PC-3 (cell line): ENCODE measurements at regions not wholly inside any gene's neighbourhood (a gene's known extent, or its start where the extent isn't known, plus 50 kb on each side); places are given as distances from the start of the nearest gene placed in this dataset.

ENCODE experiments used
- ATAC-seq: fragments of 200-7000 bp; cut with Tn5 transposase; 2 replicates; pipeline ENCODE4 v1.9.1; 2020; ENCODE audit warnings: mild to moderate bottlenecking, moderate library complexity
- BruUV-seq: library from RNA; stranded (reverse); fragments of 400-500 nt; replicated peaks from 2 replicates; lab custom pipeline; 2021; lab: Mats Ljungman, UMichigan
- CTCF ChIA-PET: fragments of 300-600 bp; sonication (Branson Sonifier 250); formaldehyde crosslinking; loops from one replicate; lab custom pipeline; 2022; ENCODE audit warnings: antibody characterized with exemption; lab: Charles Lee
- POLR2A ChIA-PET: fragments of 300-600 bp; sonication (Branson Sonifier 250); formaldehyde crosslinking; loops from one replicate; lab custom pipeline; 2022; ENCODE audit warnings: antibody characterized with exemption; ENCODE audit not compliant: unreplicated experiment; lab: Charles Lee
- DNase-seq: peaks from one replicate; pipeline ENCODE4 v3.0.0-alpha.2; 2015
- H2AFZ ChIP-seq: fragments of 300-600 bp; sonication (generic); 2 replicates; pipeline ENCODE4 v1.6.0; 2016; ENCODE audit warnings: antibody characterized with exemption, low read length
- H3F3A ChIP-seq: fragments of 300-600 bp; sonication (generic); one replicate; pipeline ENCODE4 v1.6.0; 2017; ENCODE audit warnings: antibody characterized with exemption, low read length, control low read depth, mild to moderate bottlenecking; ENCODE audit not compliant: unreplicated experiment
- H3K27ac ChIP-seq: fragments of 300-600 bp; sonication (generic); 2 replicates; pipeline ENCODE4 v1.5.1; 2016; ENCODE audit warnings: mild to moderate bottlenecking, low read length
- H3K27me3 ChIP-seq: fragments of 300-600 bp; sonication (generic); 2 replicates; pipeline ENCODE4 v1.6.1; 2016; ENCODE audit warnings: low read length, mixed read lengths
- H3K36me3 ChIP-seq: fragments of 300-600 bp; sonication (generic); 2 replicates; pipeline ENCODE4 v1.6.1; 2016; ENCODE audit warnings: low read depth, mixed run types, low read length, mixed read lengths
- H3K4me1 ChIP-seq: fragments of 300-600 bp; sonication (generic); 2 replicates; pipeline ENCODE4 v1.5.1; 2016; ENCODE audit warnings: low read length; ENCODE audit not compliant: insufficient read depth
- H3K4me2 ChIP-seq: fragments of 300-600 bp; sonication (generic); 2 replicates; pipeline ENCODE4 v1.6.0; 2016; ENCODE audit warnings: low read length
- H3K4me3 ChIP-seq: fragments of 300-600 bp; sonication (generic); 2 replicates; pipeline ENCODE4 v1.5.1; 2016; ENCODE audit warnings: mild to moderate bottlenecking, low read length, mixed read lengths
- H3K79me2 ChIP-seq: fragments of 300-600 bp; sonication (generic); 2 replicates; pipeline ENCODE4 v1.6.1; 2017; ENCODE audit warnings: low read length, mixed read lengths
- H3K9ac ChIP-seq: fragments of 300-600 bp; sonication (generic); 2 replicates; pipeline ENCODE4 v1.6.0; 2016; ENCODE audit warnings: mild to moderate bottlenecking, low read length
- H3K9me2 ChIP-seq: fragments of 300-600 bp; sonication (generic); replicated peaks from 2 replicates; pipeline ENCODE4 v1.6.1; 2016; ENCODE audit warnings: mixed run types, low read length, mixed read lengths
- H3K9me3 ChIP-seq: fragments of 300-600 bp; sonication (generic); 2 replicates; pipeline ENCODE4 v1.6.1; 2016; ENCODE audit warnings: low read length, mixed read lengths
- H4K20me1 ChIP-seq: fragments of 300-600 bp; sonication (generic); 2 replicates; pipeline ENCODE4 v1.6.1; 2016; ENCODE audit warnings: low read length, mixed read lengths
- EZH2 ChIP-seq: fragments of 300-600 bp; sonication (generic); IDR thresholded peaks from one replicate; pipeline ENCODE4 v1.6.1; 2017; ENCODE audit warnings: antibody characterized with exemption, mild to moderate bottlenecking, low read length; ENCODE audit not compliant: unreplicated experiment
- EZH2phosphoT487 ChIP-seq: fragments of 300-600 bp; sonication (generic); IDR thresholded peaks from 2 replicates; pipeline ENCODE4 v1.6.1; 2018; ENCODE audit warnings: mild to moderate bottlenecking, antibody characterized with exemption, low read length, borderline replicate concordance
- intact Hi-C: fragments of 100-400 bp; cut with micrococcal nuclease; formaldehyde crosslinking; loops from 2 replicates; pipeline ENCODE4 v1.9.0; 2023
- TF ChIP-seq, protein P1 (sequence below): fragments of 300-600 bp; sonication (generic); conservative IDR thresholded peaks from 2 replicates; pipeline ENCODE4 v1.5.1; 2017; ENCODE audit warnings: antibody characterized with exemption, low read depth, mild to moderate bottlenecking, low read length

DNA sequence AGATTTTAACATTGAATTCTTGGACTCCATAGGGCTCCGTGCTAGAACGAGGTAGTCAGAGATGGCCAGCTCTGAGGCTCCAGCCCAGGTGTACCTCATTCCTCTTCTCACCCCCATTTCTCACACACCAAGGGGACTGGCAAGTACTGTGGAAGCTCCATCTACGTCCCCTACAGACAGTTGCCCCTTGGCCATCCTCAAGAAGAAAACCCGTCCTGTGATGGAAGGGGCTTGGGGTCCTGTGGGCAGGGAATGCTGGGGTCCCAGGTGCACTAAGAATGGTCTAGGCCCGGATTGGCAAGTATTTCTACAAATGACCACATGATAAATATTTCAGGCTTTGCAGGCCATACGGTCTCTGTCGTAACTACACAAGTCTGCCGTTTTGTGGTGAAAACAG lies 110.3 kb downstream of the PDCL3 start:
- Histone ChIP-seq H3K4me3 (no peak overlapping the region), H2AFZ (no peak overlapping the region), H3F3A (no peaks in the 10 kb centered on the region), H3K27me3 (no peaks in the 10 kb centered on the region), H3K9me3 (no peaks in the 10 kb centered on the region), H3K36me3 (no peaks in the 10 kb centered on the region), H3K9me2 (no peaks in the 10 kb centered on the region), H4K20me1 (no peaks in the 10 kb centered on the region), H3K4me2 (no peak overlapping the region), H3K27ac (no peak overlapping the region), H3K79me2 (no peaks in the 10 kb centered on the region), H3K4me1 (no peaks in the 10 kb centered on the region), H3K9ac (no peak overlapping the region)
- ATAC-seq: no peak
- POLR2A ChIA-PET: no interaction called here
- no peak for TF ChIP-seq EZH2phosphoT487
- no TSS peak for BruUV-seq
- CTCF ChIA-PET: no interaction called here
- intact Hi-C loops: no loop called here
- no peak for DNase-seq

DNA sequence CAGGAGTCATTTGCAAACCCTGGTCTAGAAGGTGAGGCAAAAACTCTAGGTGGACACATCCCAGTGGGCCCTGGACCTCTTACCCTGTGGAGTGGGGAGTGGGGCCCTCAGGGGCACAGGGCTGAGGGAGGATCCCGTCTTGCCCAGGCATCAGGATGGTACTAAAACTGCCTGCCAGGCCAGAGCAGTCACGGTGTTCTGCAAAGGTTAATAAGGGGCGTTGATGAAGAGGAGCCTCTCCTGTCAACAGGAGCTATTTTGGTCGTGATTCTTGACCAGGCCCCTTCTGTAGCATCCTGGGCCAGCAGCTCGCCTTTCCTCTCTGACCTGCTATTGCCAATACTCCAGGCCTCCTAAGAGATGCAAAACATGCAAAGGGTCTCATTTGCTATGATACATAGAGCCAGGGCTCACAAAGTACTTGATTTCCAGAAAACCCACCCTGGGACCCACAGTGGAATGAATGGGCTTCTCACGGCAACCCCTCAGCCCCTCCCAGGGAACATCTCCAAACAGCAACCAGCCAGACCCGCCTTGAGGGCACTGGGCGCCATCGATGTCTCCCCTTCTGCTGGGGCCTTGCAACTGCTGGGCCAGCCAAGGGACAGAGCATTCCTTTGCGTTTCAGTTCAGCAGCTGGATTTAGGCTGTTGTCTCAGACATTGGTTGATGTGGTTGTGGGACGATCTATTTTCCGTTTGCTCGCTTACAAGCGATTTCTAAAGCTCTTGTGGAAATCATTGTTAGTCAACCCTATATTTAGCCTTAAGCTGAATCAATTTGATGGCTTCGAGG lies 111.1 kb downstream of the PDCL3 start:
- BruUV-seq: no TSS peak
- no peaks in the 10 kb centered on the region for H3K9me2 ChIP-seq
- no peak overlapping the region for H2AFZ ChIP-seq
- DNase-seq (no peak), ATAC-seq (no peak)
- H3K4me1 ChIP-seq: no peaks in the 10 kb centered on the region
- no peak overlapping the region for H3K4me2 ChIP-seq
- H3K4me3 ChIP-seq: no peak overlapping the region
- no peak overlapping the region for H3K27ac ChIP-seq
- H3K79me2 ChIP-seq: no peaks in the 10 kb centered on the region
- intact Hi-C loops: no loop called here
- CTCF ChIA-PET: no interaction called here
- H3K36me3 ChIP-seq: no peaks in the 10 kb centered on the region
- H3K9ac ChIP-seq: no peak overlapping the region
- H4K20me1 ChIP-seq: no peaks in the 10 kb centered on the region
- H3K27me3 ChIP-seq: no peaks in the 10 kb centered on the region
- no peaks in the 10 kb centered on the region for H3K9me3 ChIP-seq
- no peaks in the 10 kb centered on the region for H3F3A ChIP-seq
- TF ChIP-seq EZH2 (no peak), EZH2phosphoT487 (no peak)
- TF ChIP-seq, protein P1, sequence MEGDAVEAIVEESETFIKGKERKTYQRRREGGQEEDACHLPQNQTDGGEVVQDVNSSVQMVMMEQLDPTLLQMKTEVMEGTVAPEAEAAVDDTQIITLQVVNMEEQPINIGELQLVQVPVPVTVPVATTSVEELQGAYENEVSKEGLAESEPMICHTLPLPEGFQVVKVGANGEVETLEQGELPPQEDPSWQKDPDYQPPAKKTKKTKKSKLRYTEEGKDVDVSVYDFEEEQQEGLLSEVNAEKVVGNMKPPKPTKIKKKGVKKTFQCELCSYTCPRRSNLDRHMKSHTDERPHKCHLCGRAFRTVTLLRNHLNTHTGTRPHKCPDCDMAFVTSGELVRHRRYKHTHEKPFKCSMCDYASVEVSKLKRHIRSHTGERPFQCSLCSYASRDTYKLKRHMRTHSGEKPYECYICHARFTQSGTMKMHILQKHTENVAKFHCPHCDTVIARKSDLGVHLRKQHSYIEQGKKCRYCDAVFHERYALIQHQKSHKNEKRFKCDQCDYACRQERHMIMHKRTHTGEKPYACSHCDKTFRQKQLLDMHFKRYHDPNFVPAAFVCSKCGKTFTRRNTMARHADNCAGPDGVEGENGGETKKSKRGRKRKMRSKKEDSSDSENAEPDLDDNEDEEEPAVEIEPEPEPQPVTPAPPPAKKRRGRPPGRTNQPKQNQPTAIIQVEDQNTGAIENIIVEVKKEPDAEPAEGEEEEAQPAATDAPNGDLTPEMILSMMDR: no peak
- POLR2A ChIA-PET: no interaction called here

DNA sequence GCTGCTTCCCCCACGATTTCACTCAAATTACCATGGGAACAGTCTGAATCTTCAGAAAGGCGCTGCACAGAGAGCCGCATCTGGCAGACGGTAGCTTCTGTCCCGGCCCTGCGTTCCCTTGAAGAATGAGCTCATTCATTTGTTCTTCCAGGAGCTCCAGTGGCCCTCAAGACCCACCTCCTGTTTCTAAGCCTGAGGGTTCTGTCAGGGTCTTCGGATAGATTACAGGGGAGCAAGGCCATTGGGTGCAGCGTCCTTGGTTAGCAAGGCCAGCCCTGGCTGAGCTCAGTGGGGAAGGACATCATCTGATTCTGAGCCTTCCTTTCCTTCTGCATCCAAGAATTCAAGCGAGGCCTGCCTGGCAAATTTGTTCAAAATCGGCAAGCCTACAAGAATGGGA lies 111.9 kb downstream of the PDCL3 start:
- BruUV-seq: no TSS peak
- POLR2A ChIA-PET: no interaction called here
- Histone ChIP-seq H3K4me3 (no peak overlapping the region), H3K9me2 (no peaks in the 10 kb centered on the region), H3K4me2 (no peak overlapping the region), H3K4me1 (no peaks in the 10 kb centered on the region), H3K27ac (no peak overlapping the region), H3K79me2 (no peaks in the 10 kb centered on the region), H3K27me3 (no peaks in the 10 kb centered on the region), H3K9me3 (no peaks in the 10 kb centered on the region), H3K36me3 (no peaks in the 10 kb centered on the region), H3F3A (no peaks in the 10 kb centered on the region), H4K20me1 (no peaks in the 10 kb centered on the region), H2AFZ (no peak overlapping the region), H3K9ac (no peak overlapping the region)
- ATAC-seq (no peak), DNase-seq (no peak)
- intact Hi-C loops: no loop called here
- CTCF ChIA-PET: no interaction called here
- TF ChIP-seq EZH2phosphoT487 (no peak), EZH2 (no peak)
- TF ChIP-seq, protein P1: no peak
